ENCODE measurements at regions not wholly inside any gene's neighbourhood (a gene's known extent, or its start where the extent isn't known, plus 50 kb on each side); places are given as distances from the start of the nearest gene placed in this dataset.
A peak's percentile ranks its signal among the peaks of the same experiment; 100 is the strongest.
"Not testable (repeated sequence)": the region's sequence is repeated elsewhere in the genome, so short reads cannot be mapped to it uniquely, and the experiment has no call there.

DNA sequence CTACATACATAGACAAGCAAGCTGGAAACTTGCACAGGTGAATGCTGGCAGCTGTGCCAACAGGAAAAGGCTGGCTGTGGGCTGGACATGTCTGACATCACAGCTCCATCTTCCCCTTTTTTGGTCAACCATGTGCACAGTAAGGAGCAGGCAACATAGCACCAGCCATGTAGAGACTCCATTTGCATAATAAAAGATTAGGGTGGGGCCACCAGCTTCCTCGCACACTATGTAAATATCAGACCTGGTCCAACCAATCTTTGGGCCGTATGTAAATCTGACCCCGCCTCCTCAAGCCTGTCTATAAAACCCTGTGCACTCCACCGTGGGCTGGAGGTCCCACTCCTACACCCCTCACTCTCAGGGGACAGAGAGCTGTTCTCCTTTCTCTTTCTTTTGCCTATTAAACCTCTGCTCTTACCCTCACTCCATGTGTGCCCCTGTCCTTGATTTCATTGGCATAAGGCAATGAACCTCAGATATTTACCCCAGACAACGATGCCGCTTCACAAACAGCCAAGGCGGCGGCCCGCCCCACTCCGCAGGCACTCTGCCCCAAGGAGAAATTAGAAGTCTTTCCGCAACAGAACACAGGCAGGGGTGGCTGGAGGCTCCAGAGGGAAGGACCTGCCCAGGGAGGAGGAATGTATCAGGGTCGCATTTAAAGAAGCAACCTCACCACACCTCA, 862.2 kb downstream of the TRIML1 start:
- FAIRE-seq (no peak), DNase-seq (ENCODE audit: low spot score) (no peak)

GRCh38 chr4:189001971-189002450, 862.8 kb downstream of the TRIML1 start:
- FAIRE-seq (no peak), DNase-seq (ENCODE audit: low spot score) (no peak)

DNA sequence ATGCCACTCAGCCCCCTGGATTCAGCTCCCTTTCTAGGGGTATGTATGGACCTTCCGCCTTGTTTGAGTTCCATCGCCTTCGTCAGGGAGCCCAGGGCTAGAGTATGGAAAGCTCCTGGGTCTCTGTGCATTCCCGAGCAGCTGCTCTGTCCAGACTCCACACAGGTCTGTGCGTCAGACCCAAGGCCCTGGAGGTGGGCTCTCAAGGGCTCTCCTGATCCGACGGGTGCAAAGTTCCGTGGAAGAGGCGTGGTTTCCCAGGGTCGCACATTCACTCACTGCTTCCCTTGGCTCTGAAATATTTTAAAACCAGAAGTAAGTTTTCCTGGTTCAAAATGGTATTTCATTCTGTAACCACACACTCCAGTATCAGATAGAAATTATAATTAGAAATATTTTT, 863.2 kb downstream of the TRIML1 start:
- FAIRE-seq (no peak), DNase-seq (ENCODE audit: low spot score) (no peak)

DNA sequence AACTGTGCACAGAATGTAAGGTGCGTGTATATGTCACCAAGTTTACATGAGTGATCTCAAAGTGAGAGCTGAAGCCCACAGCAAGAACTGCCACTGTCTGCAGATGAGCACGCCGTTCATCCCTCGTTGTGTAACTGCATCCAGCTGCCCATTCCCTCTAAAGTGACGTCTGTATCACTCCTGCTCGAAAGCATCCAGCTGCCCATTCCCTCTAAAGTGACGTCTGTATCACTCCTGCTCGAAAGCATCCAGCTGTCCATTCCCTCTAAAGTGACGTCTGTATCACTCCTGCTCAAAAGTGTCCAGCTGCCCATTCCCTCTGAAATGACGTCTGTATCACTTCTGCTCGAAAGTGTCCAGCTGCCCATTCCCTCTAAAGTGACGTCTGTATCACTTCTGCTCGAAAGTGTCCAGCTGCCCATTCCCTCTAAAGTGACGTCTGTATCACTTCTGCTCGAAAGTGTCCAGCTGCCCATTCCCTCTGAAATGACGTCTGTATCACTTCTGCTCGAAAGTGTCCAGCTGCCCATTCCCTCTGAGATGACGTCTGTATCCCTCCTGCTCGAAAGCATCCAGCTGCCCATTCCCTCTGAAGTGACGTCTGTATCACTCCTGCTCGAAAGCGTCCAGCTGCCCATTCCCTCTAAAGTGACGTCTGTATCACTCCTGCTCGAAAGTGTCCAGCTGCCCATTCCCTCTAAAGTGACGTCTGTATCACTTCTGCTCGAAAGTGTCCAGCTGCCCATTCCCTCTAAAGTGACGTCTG, 871.4 kb downstream of the TRIML1 start:
- FAIRE-seq; DNase-seq (ENCODE audit: low spot score): not testable (repeated sequence)

DNA sequence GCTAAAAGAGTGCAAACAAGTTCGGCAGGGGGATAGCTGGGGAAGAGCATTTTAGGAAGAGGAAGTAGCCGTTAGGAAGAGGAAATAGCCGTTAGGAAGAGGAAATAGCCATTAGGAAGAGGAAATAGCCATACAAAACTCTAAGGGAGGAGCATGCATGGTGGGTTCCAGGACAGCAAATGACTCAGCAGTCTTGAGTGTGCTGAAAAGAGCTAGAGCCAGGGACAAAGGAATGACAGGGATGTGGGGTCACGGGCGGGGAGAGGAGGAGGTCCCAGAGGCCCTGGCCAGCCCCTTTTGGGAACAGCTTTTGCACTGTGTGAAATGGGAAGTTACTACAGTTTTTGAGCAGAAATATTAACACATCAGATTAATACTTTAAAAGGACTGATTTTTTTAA, 882.6 kb downstream of the TRIML1 start:
- FAIRE-seq (no peak), DNase-seq (ENCODE audit: low spot score) (peak; percentile 4)

GRCh38 chr4:189022440-189023035, 883.3 kb downstream of the TRIML1 start:
- FAIRE-seq, result no peak
- no peak for DNase-seq (ENCODE audit: low spot score)

GRCh38 chr4:189029976-189030504, 890.8 kb downstream of the TRIML1 start:
- no peak for FAIRE-seq
- no peak for DNase-seq (ENCODE audit: low spot score)

DNA sequence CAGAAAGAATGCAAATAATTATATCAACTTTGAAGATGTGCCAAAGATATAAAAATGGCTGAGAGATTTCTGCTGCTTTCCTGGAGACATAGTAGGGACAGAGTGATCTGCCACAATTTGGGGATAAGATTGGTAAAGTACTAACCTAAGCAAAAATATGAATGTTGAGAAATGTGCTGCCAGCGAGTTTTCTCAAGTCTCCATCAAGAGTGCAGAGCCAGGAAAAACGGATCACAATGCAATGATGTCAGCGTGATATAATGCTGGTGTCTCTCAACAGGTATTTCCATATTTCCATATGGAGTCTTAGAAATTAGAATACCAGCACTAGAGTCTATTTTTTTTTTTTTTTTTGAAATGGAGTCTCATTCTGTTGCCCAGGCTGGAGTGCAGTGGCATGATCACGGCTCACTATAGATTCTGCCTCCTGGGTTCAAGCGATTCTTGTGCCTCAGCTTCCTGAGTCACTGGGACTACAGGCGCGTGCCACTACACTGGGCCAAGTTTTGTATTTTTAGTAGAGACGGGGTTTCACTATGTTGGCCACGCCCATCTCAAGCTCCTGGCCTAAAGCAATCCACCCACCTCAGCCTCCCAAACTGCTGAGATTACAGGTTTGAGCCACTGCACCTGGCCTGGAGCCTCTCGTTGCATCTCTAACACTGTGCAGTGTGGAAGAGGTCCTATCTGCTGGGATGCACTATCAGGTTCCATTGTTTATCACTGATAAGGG, 893.5 kb downstream of the TRIML1 start:
- DNase-seq (ENCODE audit: low spot score) (no peak), FAIRE-seq (no peak)

GRCh38 chr4:189033801-189034347, 894.6 kb downstream of the TRIML1 start:
- DNase-seq (ENCODE audit: low spot score), result no peak
- FAIRE-seq, result no peak

DNA sequence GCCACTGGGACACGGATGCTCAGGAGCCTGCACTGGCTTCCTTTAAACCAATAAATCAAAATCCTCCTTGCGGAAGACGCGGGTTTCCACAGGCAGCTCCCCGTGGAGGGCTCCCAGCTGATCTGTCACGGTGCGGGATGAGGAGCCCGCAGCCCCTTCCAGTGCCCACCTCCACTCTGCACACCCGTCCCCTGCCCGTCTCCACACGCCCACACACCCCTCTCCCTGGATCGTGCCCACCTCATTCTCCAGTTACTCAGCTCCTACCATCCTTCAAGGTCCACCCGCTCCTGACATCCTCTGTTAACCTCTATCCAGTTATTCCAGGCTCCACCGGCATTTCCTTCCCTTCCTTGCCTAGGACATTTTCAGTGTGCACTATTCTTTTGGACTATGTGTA, 895.9 kb downstream of the TRIML1 start:
- DNase-seq (ENCODE audit: low spot score), result no peak
- FAIRE-seq, result no peak

GRCh38 chr4:189035654-189036053, 896.4 kb downstream of the TRIML1 start:
- FAIRE-seq (no peak), DNase-seq (ENCODE audit: low spot score) (no peak)

- DNase-seq (ENCODE audit: low spot score), result no peak
- no peak for FAIRE-seq
Measured at GRCh38 chr4:189036906-189037305, 897.7 kb downstream of the TRIML1 start.

DNA sequence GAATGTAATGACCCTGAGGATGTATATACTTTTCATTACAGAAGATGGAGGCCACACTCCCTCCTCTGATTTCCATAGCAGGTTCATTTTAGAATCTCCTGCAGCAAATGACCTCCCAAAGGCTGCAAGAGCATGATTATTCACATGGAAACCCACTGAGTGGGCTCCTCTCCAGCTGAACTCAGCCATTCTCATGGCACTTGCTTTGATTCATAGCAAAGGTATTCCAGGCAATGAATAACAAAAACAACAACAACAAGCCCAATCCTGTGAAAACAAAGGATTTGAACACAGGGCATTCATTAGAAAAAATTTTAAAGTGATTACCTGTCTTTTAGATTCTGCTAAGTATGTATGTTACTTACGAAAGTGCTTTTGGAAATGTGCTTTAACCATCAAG, 894.0 kb upstream of the FRG1 start:
- FAIRE-seq (no peak), DNase-seq (ENCODE audit: low spot score) (no peak)

DNA sequence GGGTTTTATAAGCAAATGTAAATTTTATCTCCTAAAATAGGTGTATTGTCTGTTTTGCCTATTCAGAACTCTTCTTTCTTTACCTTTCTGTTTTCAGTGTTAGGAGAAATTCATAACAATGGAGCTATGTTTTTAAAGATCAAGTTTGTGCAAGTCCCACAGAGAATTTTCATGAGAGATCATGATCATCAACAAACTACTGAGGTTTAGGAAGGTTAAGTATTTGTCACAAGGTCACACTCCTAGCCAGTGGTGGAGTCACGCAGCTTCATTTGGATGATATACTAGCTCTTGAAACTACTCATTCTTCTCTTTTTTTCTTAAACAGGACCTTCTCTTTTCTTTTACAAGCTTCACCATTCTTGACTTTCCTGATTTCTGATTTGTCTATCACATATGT, 892.6 kb upstream of the FRG1 start:
- FAIRE-seq (no peak), DNase-seq (ENCODE audit: low spot score) (no peak)

DNA sequence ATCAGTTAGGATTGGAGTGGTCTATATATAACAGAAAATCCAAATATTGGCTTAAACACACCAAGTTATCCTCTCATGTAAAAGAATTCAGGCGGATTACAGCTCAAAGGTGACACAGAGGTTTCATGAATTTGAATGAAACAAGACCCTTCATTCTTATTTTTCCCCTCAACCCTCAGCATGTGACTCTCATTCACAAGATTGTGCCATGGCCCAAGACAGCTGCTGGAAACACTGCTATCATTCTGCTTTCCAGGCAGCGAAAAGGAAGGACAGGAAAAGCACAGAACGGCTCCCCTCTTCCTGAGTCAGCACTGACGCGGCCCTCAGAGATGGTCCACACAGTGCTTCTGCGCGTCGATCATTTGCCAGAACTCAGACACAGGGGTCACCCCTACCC, 891.0 kb upstream of the FRG1 start:
- no peak for FAIRE-seq
- no peak for DNase-seq (ENCODE audit: low spot score)

- FAIRE-seq (no peak), DNase-seq (ENCODE audit: low spot score) (no peak)
Measured at GRCh38 chr4:189050643-189051042, 890.0 kb upstream of the FRG1 start.

- DNase-seq (ENCODE audit: low spot score), result no peak
- FAIRE-seq, result no peak
Measured at GRCh38 chr4:189053621-189054020, 887.1 kb upstream of the FRG1 start.

GRCh38 chr4:189060104-189060503, 880.6 kb upstream of the FRG1 start:
- DNase-seq (ENCODE audit: low spot score) (no peak), FAIRE-seq (no peak)

DNA sequence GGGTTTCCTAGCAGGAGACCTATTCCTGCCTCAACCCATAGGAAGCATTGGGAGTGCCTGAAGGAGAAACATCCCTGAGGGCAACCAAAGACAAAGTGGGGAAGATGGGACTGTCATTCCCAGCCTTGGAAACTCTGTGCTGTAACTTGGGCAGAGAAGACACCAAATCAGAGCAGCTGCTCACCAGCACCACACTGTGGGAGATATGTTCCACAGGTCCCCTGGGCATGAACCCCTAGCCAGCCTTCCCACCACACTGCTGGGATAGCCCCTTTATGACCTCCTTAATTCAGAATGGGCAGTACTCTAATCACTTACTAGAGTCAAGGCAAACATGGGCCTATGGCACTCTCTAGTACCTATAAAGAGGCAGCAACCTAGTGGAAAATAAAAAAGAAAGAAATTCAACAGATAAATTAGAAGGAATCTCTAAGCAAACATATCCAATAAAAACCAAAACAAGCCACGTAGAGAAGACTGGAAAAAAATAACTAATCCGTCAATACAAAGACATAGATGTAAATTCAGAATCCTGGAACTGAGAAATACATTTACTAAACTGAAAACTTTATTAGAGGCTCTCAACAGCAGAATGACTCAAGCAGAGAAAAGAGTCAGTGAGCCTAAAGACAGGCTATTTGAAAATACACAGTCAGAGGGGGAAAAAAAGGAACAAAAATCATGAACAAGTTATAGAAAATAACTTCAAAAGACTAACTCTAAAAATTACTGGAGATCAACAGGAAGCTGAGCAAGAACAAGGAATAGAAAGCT, 878.4 kb upstream of the FRG1 start:
- no peak for FAIRE-seq
- no peak for DNase-seq (ENCODE audit: low spot score)

GRCh38 chr4:189069772-189070171, 870.9 kb upstream of the FRG1 start:
- FAIRE-seq, result no peak
- no peak for DNase-seq (ENCODE audit: low spot score)

GRCh38 chr4:189071241-189071640, 869.4 kb upstream of the FRG1 start:
- FAIRE-seq, result no peak
- no peak for DNase-seq (ENCODE audit: low spot score)
